ENCODE measurements at regions not wholly inside any gene's neighbourhood (a gene's known extent, or its start where the extent isn't known, plus 50 kb on each side); places are given as distances from the start of the nearest gene placed in this dataset.

DNA sequence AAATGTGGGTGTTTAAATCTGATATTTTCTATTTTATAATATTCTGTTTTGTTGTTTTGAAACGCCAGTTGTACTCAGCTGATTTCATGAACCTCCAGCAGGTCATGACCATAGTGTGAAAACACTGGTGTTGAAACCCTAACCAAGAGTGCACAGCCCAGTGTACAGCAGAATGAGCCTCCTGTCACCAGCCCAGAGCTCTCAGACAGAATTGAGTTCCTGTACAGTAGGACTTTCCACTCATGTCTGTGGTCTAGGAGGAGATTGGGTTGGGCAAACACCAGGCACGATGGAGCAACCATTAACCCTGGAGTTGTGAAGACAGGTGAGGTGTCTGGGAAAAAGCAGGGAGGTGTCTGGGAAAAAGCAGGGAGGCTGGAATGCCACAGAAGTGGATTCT, 908.8 kb downstream of the VRK1 start:
- TF ChIP-seq, protein P1, sequence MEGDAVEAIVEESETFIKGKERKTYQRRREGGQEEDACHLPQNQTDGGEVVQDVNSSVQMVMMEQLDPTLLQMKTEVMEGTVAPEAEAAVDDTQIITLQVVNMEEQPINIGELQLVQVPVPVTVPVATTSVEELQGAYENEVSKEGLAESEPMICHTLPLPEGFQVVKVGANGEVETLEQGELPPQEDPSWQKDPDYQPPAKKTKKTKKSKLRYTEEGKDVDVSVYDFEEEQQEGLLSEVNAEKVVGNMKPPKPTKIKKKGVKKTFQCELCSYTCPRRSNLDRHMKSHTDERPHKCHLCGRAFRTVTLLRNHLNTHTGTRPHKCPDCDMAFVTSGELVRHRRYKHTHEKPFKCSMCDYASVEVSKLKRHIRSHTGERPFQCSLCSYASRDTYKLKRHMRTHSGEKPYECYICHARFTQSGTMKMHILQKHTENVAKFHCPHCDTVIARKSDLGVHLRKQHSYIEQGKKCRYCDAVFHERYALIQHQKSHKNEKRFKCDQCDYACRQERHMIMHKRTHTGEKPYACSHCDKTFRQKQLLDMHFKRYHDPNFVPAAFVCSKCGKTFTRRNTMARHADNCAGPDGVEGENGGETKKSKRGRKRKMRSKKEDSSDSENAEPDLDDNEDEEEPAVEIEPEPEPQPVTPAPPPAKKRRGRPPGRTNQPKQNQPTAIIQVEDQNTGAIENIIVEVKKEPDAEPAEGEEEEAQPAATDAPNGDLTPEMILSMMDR (IDR thresholded peaks at IDR 0.05), result no peak
- no peak for TF ChIP-seq POLR2A (IDR thresholded peaks at IDR 0.05)
